Loucy (cell line): ENCODE measurements at regions not wholly inside any gene's neighbourhood (a gene's known extent, or its start where the extent isn't known, plus 50 kb on each side); places are given as distances from the start of the nearest gene placed in this dataset.

Experiments used
- H2AFZ ChIP-seq: fragments of 200-600 bp; sonication (generic); 2 replicates; pipeline ENCODE4 v1.6.0; 2016; ENCODE audit warnings: antibody characterized with exemption, mild to moderate bottlenecking, low read length, moderate library complexity
- H3F3A ChIP-seq: fragments of 200-600 bp; 2 replicates; pipeline ENCODE4 v1.6.0; 2016; ENCODE audit warnings: antibody characterized with exemption, low read depth, mild to moderate bottlenecking
- H3K27me3 ChIP-seq: fragments of 200-600 bp; sonication (generic); 2 replicates; pipeline ENCODE4 v1.6.1; 2014; ENCODE audit warnings: low read length, mild to moderate bottlenecking; ENCODE audit not compliant: insufficient read depth, poor library complexity, severe bottlenecking
- H3K36me3 ChIP-seq: fragments of 200-600 bp; sonication (generic); 2 replicates; pipeline ENCODE4 v1.6.1; 2016; ENCODE audit warnings: low read length; ENCODE audit not compliant: insufficient read depth
- H3K4me1 ChIP-seq: fragments of 200-600 bp; sonication (generic); 2 replicates; pipeline ENCODE4 v1.5.1; 2014; ENCODE audit warnings: low read length, mild to moderate bottlenecking; ENCODE audit not compliant: insufficient read depth, poor library complexity, severe bottlenecking
- H3K4me2 ChIP-seq: fragments of 200-600 bp; sonication (generic); 2 replicates; pipeline ENCODE4 v1.6.0; 2014; ENCODE audit warnings: antibody characterized with exemption, low read length, low read depth, mild to moderate bottlenecking; ENCODE audit not compliant: poor library complexity, severe bottlenecking
- H3K4me3 ChIP-seq: fragments of 200-600 bp; sonication (generic); 2 replicates; pipeline ENCODE4 v1.5.1; 2014; ENCODE audit warnings: low read length, mild to moderate bottlenecking, mixed read lengths; ENCODE audit not compliant: poor library complexity, severe bottlenecking
- H3K79me2 ChIP-seq: fragments of 200-600 bp; sonication (generic); 2 replicates; pipeline ENCODE4 v1.6.1; 2014; ENCODE audit warnings: low read length; ENCODE audit not compliant: insufficient read depth
- H3K9ac ChIP-seq: fragments of 200-600 bp; sonication (generic); 2 replicates; pipeline ENCODE4 v1.6.0; 2014; ENCODE audit warnings: mild to moderate bottlenecking, low read depth, low read length, moderate library complexity; ENCODE audit not compliant: poor library complexity, severe bottlenecking
- H3K9me2 ChIP-seq: fragments of 200-600 bp; sonication (generic); replicated peaks from 2 replicates; pipeline ENCODE4 v1.6.1; 2016; ENCODE audit warnings: low read depth, low read length, mixed read lengths
- H3K9me3 ChIP-seq: fragments of 200-600 bp; sonication (generic); 2 replicates; pipeline ENCODE4 v1.6.1; 2014; ENCODE audit warnings: mild to moderate bottlenecking, antibody characterized with exemption, low read length, low read depth; ENCODE audit not compliant: insufficient read depth
- H4K20me1 ChIP-seq: fragments of 200-600 bp; sonication (generic); 2 replicates; pipeline ENCODE4 v1.6.0; 2014; ENCODE audit warnings: antibody characterized with exemption, low read length, mild to moderate bottlenecking; ENCODE audit not compliant: insufficient read depth, poor library complexity, severe bottlenecking
- CTCF ChIP-seq: fragments of 200-600 bp; sonication (generic); conservative IDR thresholded peaks from 2 replicates; pipeline ENCODE4 v1.5.1; 2014; ENCODE audit warnings: mild to moderate bottlenecking, antibody characterized with exemption, low read length
- EZH2phosphoT487 ChIP-seq: fragments of 200-600 bp; IDR thresholded peaks from 2 replicates; pipeline ENCODE4 v1.6.1; 2018; ENCODE audit warnings: antibody characterized with exemption, mild to moderate bottlenecking, moderate library complexity, borderline replicate concordance

DNA sequence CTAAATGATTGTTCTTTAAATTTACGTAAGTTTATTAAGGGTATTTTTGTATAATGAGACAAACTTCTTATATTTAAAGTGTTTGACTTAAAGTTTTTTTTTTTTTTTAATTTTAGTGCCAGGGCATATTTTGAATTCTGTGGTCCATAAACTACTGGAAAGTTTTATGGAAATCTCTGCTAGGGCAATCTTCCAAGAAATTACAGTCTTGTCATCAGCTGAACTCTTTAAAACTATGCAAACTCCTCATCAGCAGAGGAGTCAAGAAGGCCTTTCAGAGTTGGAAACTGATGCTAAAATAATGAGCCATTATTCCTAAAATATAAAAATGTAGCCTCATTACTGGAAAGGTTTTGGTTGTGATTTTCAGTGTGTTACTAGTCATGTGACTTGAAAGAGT is 1201.9 kb downstream of the BRINP3 start:
- H3K36me3 ChIP-seq, result no peaks in the 10 kb centered on the region
- TF ChIP-seq CTCF (no peak), EZH2phosphoT487 (no peak)
- H3K4me2 ChIP-seq, result no peak overlapping the region
- H3K9ac ChIP-seq, result no peak overlapping the region
- no peaks in the 10 kb centered on the region for H3K79me2 ChIP-seq
- H3K27me3 ChIP-seq, result no peaks in the 10 kb centered on the region
- no peaks in the 10 kb centered on the region for H4K20me1 ChIP-seq
- no peak overlapping the region for H2AFZ ChIP-seq
- H3K4me3 ChIP-seq, result no peak overlapping the region
- no peaks in the 10 kb centered on the region for H3K9me3 ChIP-seq
- H3F3A ChIP-seq, result no peaks in the 10 kb centered on the region
- no peaks in the 10 kb centered on the region for H3K4me1 ChIP-seq
- no peaks in the 10 kb centered on the region for H3K9me2 ChIP-seq

- Histone ChIP-seq H3K9me2 (no peaks in the 10 kb centered on the region), H3K4me2 (no peak overlapping the region), H3K36me3 (no peaks in the 10 kb centered on the region), H3K79me2 (no peaks in the 10 kb centered on the region), H2AFZ (no peak overlapping the region), H3K9ac (no peak overlapping the region), H4K20me1 (no peaks in the 10 kb centered on the region), H3K4me3 (no peak overlapping the region), H3K27me3 (no peaks in the 10 kb centered on the region), H3F3A (no peaks in the 10 kb centered on the region), H3K4me1 (no peaks in the 10 kb centered on the region), H3K9me3 (no peaks in the 10 kb centered on the region)
- TF ChIP-seq CTCF (no peak), EZH2phosphoT487 (no peak)
Observed at GRCh38 chr1:189289346-189289745, 1188.3 kb downstream of the BRINP3 start.

- H3K36me3 ChIP-seq, result no peaks in the 10 kb centered on the region
- H3K9ac ChIP-seq, result no peak overlapping the region
- no peaks in the 10 kb centered on the region for H4K20me1 ChIP-seq
- no peaks in the 10 kb centered on the region for H3K79me2 ChIP-seq
- H3K9me3 ChIP-seq, result no peaks in the 10 kb centered on the region
- no peaks in the 10 kb centered on the region for H3F3A ChIP-seq
- H2AFZ ChIP-seq, result no peak overlapping the region
- TF ChIP-seq EZH2phosphoT487 (no peak), CTCF (no peak)
- H3K27me3 ChIP-seq, result no peaks in the 10 kb centered on the region
- H3K4me1 ChIP-seq, result no peaks in the 10 kb centered on the region
- H3K4me2 ChIP-seq, result no peak overlapping the region
- H3K9me2 ChIP-seq, result no peaks in the 10 kb centered on the region
- no peak overlapping the region for H3K4me3 ChIP-seq
Observed at GRCh38 chr1:189301235-189301634, 1176.4 kb downstream of the BRINP3 start.
